Breast epithelium (tissue), 4 donors: ENCODE measurements at regions not wholly inside any gene's neighbourhood (a gene's known extent, or its start where the extent isn't known, plus 50 kb on each side); places are given as distances from the start of the nearest gene placed in this dataset.

Source experiments
- DNase-seq, 2 donors: peaks; one replicate each; pipeline ENCODE4 v3.0.0-alpha.2; 2019; ENCODE audit warnings: low spot score in 2 of 2
- H3K27ac ChIP-seq, 2 donors: fragments of 200-600 bp; sonication (generic) in 1 of 2; one replicate each; pipeline ENCODE4 v1.5.1; 2016 to 2019; ENCODE audit warnings: mild to moderate bottlenecking in 1 of 2
- H3K27me3 ChIP-seq, 2 donors: fragments of 200-600 bp; sonication (generic) in 1 of 2; one replicate each; pipeline versions ENCODE4 v1.5.1 to v1.6.0; 2017 to 2019; ENCODE audit warnings: control low read depth in 1 of 2, mild to moderate bottlenecking in 1 of 2
- H3K36me3 ChIP-seq: fragments of 200-600 bp; one replicate; pipeline ENCODE4 v1.5.1; 2019
- H3K4me1 ChIP-seq, 2 donors: fragments of 200-600 bp; sonication (generic); one replicate each; pipeline ENCODE4 v1.5.1; 2016 to 2019; ENCODE audit warnings: control low read depth in 1 of 2
- H3K4me3 ChIP-seq, 3 donors: fragments of 200-600 bp; sonication (generic); 1 replicate in 2 of 3; 2 replicates in 1 of 3; pipeline ENCODE4 v1.5.1; 2016 to 2019; ENCODE audit warnings: mild to moderate bottlenecking in 3 of 3, moderate library complexity in 2 of 3
- H3K9me3 ChIP-seq, 2 donors: fragments of 200-600 bp; sonication (generic) in 1 of 2; one replicate each; pipeline ENCODE4 v1.5.1; 2016 to 2019; ENCODE audit warnings: control low read depth in 1 of 2
- POLR2A ChIP-seq: fragments of 450-650 bp; IDR thresholded peaks from one replicate; pipeline ENCODE4 v1.6.1; 2016; ENCODE audit warnings: antibody characterized with exemption, mild to moderate bottlenecking, moderate library complexity
- POLR2AphosphoS5 ChIP-seq, 3 donors: sonication (generic); formaldehyde crosslinking; IDR thresholded peaks; one replicate each; pipeline ENCODE4 v1.6.1; 2017; ENCODE audit warnings: antibody characterized with exemption in 3 of 3
- intact Hi-C: fragments of 100-400 bp; cut with DNase I; formaldehyde crosslinking; loops from one replicate; pipeline ENCODE4 v1.15.1; 2023; ENCODE audit warnings: low total_unique reads
- TF ChIP-seq, protein P1 (sequence below), 3 donors: fragments of 450-650 bp; IDR thresholded peaks; one replicate each; pipeline ENCODE4 v1.5.1; 2016 to 2017; ENCODE audit warnings: antibody characterized with exemption in 3 of 3, mild to moderate bottlenecking in 3 of 3, moderate library complexity in 3 of 3

- TF ChIP-seq, protein P1, sequence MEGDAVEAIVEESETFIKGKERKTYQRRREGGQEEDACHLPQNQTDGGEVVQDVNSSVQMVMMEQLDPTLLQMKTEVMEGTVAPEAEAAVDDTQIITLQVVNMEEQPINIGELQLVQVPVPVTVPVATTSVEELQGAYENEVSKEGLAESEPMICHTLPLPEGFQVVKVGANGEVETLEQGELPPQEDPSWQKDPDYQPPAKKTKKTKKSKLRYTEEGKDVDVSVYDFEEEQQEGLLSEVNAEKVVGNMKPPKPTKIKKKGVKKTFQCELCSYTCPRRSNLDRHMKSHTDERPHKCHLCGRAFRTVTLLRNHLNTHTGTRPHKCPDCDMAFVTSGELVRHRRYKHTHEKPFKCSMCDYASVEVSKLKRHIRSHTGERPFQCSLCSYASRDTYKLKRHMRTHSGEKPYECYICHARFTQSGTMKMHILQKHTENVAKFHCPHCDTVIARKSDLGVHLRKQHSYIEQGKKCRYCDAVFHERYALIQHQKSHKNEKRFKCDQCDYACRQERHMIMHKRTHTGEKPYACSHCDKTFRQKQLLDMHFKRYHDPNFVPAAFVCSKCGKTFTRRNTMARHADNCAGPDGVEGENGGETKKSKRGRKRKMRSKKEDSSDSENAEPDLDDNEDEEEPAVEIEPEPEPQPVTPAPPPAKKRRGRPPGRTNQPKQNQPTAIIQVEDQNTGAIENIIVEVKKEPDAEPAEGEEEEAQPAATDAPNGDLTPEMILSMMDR (IDR thresholded peaks at IDR 0.05): no peak
- no peak for TF ChIP-seq POLR2AphosphoS5 (IDR thresholded peaks at IDR 0.05)
- TF ChIP-seq POLR2A: no peak
- no peak overlapping the region for H3K4me3 ChIP-seq
- intact Hi-C loops: no loop called here
- no peaks in the 10 kb centered on the region for H3K36me3 ChIP-seq
- no peak for DNase-seq
- H3K4me1 ChIP-seq: no peaks in the 10 kb centered on the region
- no peaks in the 10 kb centered on the region for H3K9me3 ChIP-seq
- no peaks in the 10 kb centered on the region for H3K27me3 ChIP-seq
- H3K27ac ChIP-seq: no peak overlapping the region
Observed at GRCh38 chr1:88053065-88053464, 631.0 kb upstream of the PKN2 start.

DNA sequence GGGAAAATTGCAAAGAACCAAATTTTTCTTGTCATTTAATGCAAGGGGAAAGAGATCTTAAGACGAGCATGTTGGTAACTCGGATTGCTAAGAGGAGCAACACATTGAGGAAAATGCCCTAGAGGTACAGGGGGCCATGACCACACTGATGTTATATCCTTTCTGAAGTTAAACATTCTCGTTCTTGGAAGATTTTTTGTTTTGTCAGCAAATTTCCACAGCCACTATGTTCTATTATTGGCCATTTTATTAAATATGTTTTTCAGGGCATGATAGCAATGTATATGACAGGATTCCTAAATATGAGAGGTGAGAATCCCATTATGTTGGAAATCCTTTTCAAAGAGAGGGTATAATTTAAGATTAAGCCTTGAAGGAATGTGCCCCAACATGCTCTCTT, 627.2 kb upstream of the PKN2 start:
- no peaks in the 10 kb centered on the region for H3K36me3 ChIP-seq
- peaks cover 0 to 9% of the 10 kb centered on the region in 2 donors for H3K4me1 ChIP-seq
- H3K9me3 ChIP-seq: no peaks in the 10 kb centered on the region
- no peak overlapping the region for H3K27ac ChIP-seq
- H3K4me3 ChIP-seq: no peak overlapping the region
- no peaks in the 10 kb centered on the region for H3K27me3 ChIP-seq
- intact Hi-C loops: no loop called here
- no peak for DNase-seq
- TF ChIP-seq POLR2AphosphoS5 (IDR thresholded peaks at IDR 0.05): no peak
- TF ChIP-seq, protein P1 (IDR thresholded peaks at IDR 0.05): no peak
- TF ChIP-seq POLR2A: no peak

DNA sequence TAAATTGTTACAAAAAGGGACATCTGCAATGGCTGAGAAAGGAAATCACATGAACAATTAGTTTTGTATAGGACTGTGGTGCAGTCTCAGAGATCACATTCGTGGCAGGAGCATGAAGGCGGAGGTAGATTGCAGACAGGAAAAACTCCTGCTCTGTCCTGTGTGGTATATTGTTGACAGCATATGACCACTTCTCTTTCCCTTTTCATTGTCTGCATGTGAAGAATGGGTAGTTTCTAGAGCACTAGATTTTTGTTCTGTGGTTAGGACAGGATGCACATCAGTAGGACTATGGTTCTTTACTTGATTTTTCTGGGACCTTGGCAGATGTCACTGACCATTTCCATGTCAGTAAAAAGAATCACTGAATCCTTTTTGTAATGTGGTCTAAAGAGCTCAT, 625.9 kb upstream of the PKN2 start:
- H3K9me3 ChIP-seq: no peaks in the 10 kb centered on the region
- no peak overlapping the region for H3K4me3 ChIP-seq
- TF ChIP-seq, protein P1 (IDR thresholded peaks at IDR 0.05): no peak
- TF ChIP-seq POLR2AphosphoS5 (IDR thresholded peaks at IDR 0.05) (no peak), POLR2A (no peak)
- no peaks in the 10 kb centered on the region for H3K27me3 ChIP-seq
- no peak overlapping the region for H3K27ac ChIP-seq
- no peaks in the 10 kb centered on the region for H3K36me3 ChIP-seq
- peaks cover 0 to 9% of the 10 kb centered on the region in 2 donors for H3K4me1 ChIP-seq
- intact Hi-C loops: no loop called here
- DNase-seq: no peak

GRCh38 chr1:88060112-88060673, 623.9 kb upstream of the PKN2 start:
- Histone ChIP-seq H3K27ac (no peak overlapping the region), H3K4me3 (no peak overlapping the region), H3K27me3 (peaks cover 0 to 6% of the 10 kb centered on the region in 2 donors), H3K4me1 (peaks cover 0 to 9% of the 10 kb centered on the region in 2 donors), H3K9me3 (no peaks in the 10 kb centered on the region), H3K36me3 (no peaks in the 10 kb centered on the region)
- DNase-seq: no peak
- intact Hi-C loops: no loop called here
- TF ChIP-seq POLR2A: no peak
- no peak for TF ChIP-seq POLR2AphosphoS5 (IDR thresholded peaks at IDR 0.05)
- TF ChIP-seq, protein P1 (IDR thresholded peaks at IDR 0.05): no peak

DNA sequence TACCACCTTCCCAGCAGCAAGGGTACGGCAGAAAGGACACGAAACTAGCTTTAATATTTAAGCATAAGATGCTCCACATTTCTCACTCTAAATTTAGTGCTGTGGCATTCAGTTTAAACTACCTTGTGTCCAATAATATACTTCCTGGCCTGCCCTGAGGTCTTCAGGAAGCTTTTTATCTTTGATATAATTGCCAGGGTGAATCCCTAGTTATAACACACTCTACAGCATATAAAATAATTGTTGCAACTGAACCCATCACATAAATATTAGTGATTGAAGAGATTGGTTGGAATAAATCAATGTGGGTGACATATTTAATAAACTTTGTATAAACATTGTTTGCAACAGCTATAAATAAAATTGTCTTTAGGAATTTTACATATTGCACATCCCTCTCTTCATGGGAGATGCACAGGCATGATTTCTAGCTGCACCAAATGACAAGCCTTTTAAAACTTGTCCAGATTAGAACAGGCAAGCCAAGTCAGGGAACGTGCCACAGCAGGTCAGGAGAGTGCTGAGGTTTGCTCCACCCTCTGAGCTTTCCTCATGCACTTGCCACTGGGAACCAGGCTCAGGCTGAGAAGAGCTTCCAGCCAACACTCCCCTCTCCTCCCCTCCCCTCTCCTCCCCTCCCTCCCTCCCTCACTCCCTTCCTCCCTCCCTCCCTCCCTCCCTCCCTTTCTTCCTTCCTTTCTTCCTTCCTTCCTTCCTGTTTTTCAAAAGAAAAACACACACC, 623.2 kb upstream of the PKN2 start:
- intact Hi-C loops: no loop called here
- no peaks in the 10 kb centered on the region for H3K36me3 ChIP-seq
- no peak overlapping the region for H3K4me3 ChIP-seq
- H3K27me3 ChIP-seq: peaks cover 0 to 6% of the 10 kb centered on the region in 2 donors
- peaks cover 0 to 9% of the 10 kb centered on the region in 2 donors for H3K4me1 ChIP-seq
- DNase-seq: peak in 1 of 2 donors; percentile 20
- no peaks in the 10 kb centered on the region for H3K9me3 ChIP-seq
- TF ChIP-seq, protein P1 (IDR thresholded peaks at IDR 0.05): no peak
- no peak for TF ChIP-seq POLR2AphosphoS5 (IDR thresholded peaks at IDR 0.05)
- no peak for TF ChIP-seq POLR2A
- H3K27ac ChIP-seq: no peak overlapping the region
